Keratinocyte (primary cell): ENCODE measurements at regions not wholly inside any gene's neighbourhood (a gene's known extent, or its start where the extent isn't known, plus 50 kb on each side); places are given as distances from the start of the nearest gene placed in this dataset.

Source experiments
- CTCF ChIP-seq, 3 experiments: IDR thresholded peaks in 1 of 3; conservative IDR thresholded peaks in 1 of 3; optimal IDR thresholded peaks in 1 of 3; 2 replicates in 2 of 3; 3 replicates in 1 of 3; pipeline versions ENCODE3 to v1.5.1; 2011; ENCODE audit warnings: low read length in 3 of 3, mild to moderate bottlenecking in 3 of 3, moderate library complexity in 2 of 3, control low read depth in 1 of 3, inconsistent platforms in 1 of 3; ENCODE audit not compliant: insufficient read depth in 2 of 3; ENCODE audit errors: extremely low read depth in 1 of 3
- EZH2 ChIP-seq: IDR thresholded peaks from one replicate; pipeline ENCODE4 v1.6.1; 2012; ENCODE audit warnings: inconsistent platforms, mild to moderate bottlenecking, low read length, moderate library complexity

GRCh38 chr7:25536851-25537250 lies 308.6 kb upstream of the NPVF start:
- no peak for TF ChIP-seq CTCF (optimal IDR thresholded peaks at IDR 0.05 in 1 of 3, IDR thresholded peaks at IDR 0.05 in 1 of 3, conservative IDR thresholded peaks at IDR 0.05 in 1 of 3; ENCODE audit: extremely low read depth in 1 of 3, insufficient read depth in 2 of 3, low read length in 3 of 3)
- no peak for TF ChIP-seq EZH2
